ENCODE measurements at regions not wholly inside any gene's neighbourhood (a gene's known extent, or its start where the extent isn't known, plus 50 kb on each side); places are given as distances from the start of the nearest gene placed in this dataset.

DNA sequence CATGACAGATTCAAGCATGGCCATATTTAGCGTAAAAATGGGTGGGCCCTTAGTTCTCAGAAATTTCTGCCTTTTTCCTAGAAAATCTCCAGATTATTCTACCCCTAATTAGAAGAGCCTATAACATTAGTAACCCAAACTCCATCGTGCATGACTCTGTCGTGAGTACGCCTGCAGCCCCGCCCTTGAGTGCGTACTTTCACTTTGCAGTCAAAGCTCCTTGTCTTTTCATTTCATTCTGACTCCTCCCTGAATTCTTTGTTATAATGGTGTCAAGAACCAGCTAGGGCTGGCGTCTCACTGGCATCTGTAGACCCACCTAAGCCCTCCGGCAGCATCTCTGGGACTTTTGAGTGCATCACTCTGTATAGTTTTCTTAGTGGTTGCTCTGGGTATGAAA lies 61.7 kb upstream of the NOX3 start:
- no peak for DNase-seq (ENCODE audit: low read depth in 1 of 2, low spot score in 1 of 2)
- TF ChIP-seq CTCF (IDR thresholded peaks at IDR 0.05; ENCODE audit: insufficient read depth, low read length) (no peak), SPI1 (IDR thresholded peaks at IDR 0.05; ENCODE audit: borderline replicate concordance, low read depth) (no peak), GABPA (IDR thresholded peaks at IDR 0.05; ENCODE audit: low read depth) (no peak), POLR2AphosphoS5 (IDR thresholded peaks at IDR 0.05; ENCODE audit: low read depth) (no peak)
- TF ChIP-seq, protein P1, sequence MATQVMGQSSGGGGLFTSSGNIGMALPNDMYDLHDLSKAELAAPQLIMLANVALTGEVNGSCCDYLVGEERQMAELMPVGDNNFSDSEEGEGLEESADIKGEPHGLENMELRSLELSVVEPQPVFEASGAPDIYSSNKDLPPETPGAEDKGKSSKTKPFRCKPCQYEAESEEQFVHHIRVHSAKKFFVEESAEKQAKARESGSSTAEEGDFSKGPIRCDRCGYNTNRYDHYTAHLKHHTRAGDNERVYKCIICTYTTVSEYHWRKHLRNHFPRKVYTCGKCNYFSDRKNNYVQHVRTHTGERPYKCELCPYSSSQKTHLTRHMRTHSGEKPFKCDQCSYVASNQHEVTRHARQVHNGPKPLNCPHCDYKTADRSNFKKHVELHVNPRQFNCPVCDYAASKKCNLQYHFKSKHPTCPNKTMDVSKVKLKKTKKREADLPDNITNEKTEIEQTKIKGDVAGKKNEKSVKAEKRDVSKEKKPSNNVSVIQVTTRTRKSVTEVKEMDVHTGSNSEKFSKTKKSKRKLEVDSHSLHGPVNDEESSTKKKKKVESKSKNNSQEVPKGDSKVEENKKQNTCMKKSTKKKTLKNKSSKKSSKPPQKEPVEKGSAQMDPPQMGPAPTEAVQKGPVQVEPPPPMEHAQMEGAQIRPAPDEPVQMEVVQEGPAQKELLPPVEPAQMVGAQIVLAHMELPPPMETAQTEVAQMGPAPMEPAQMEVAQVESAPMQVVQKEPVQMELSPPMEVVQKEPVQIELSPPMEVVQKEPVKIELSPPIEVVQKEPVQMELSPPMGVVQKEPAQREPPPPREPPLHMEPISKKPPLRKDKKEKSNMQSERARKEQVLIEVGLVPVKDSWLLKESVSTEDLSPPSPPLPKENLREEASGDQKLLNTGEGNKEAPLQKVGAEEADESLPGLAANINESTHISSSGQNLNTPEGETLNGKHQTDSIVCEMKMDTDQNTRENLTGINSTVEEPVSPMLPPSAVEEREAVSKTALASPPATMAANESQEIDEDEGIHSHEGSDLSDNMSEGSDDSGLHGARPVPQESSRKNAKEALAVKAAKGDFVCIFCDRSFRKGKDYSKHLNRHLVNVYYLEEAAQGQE (IDR thresholded peaks at IDR 0.05; ENCODE audit: insufficient replicate concordance, low read depth): no peak
- no peak overlapping the region for H3K27ac ChIP-seq (replicated peaks)
- H3K4me3 ChIP-seq (replicated peaks; ENCODE audit: insufficient read depth, low read length): no peak overlapping the region
- no peaks in the 10 kb centered on the region for H3K27me3 ChIP-seq (ENCODE audit: insufficient read depth, poor library complexity, severe bottlenecking)

- DNase-seq (ENCODE audit: low read depth in 1 of 2, low spot score in 1 of 2): no peak
- Histone ChIP-seq H3K27me3 (ENCODE audit: insufficient read depth, poor library complexity, severe bottlenecking) (no peaks in the 10 kb centered on the region), H3K4me3 (replicated peaks; ENCODE audit: insufficient read depth, low read length) (no peak overlapping the region), H3K27ac (replicated peaks) (no peak overlapping the region)
- TF ChIP-seq, protein P1 (IDR thresholded peaks at IDR 0.05; ENCODE audit: insufficient replicate concordance, low read depth): no peak
- TF ChIP-seq GABPA (IDR thresholded peaks at IDR 0.05; ENCODE audit: low read depth) (no peak), POLR2AphosphoS5 (IDR thresholded peaks at IDR 0.05; ENCODE audit: low read depth) (no peak), SPI1 (IDR thresholded peaks at IDR 0.05; ENCODE audit: borderline replicate concordance, low read depth) (no peak), CTCF (IDR thresholded peaks at IDR 0.05; ENCODE audit: insufficient read depth, low read length) (no peak)
Measured at GRCh38 chr6:155510879-155511278, 55.2 kb upstream of the NOX3 start.

- TF ChIP-seq, protein P1 (IDR thresholded peaks at IDR 0.05; ENCODE audit: insufficient replicate concordance, low read depth): no peak
- no peak for TF ChIP-seq SPI1 (IDR thresholded peaks at IDR 0.05; ENCODE audit: borderline replicate concordance, low read depth)
- no peak for TF ChIP-seq CTCF (IDR thresholded peaks at IDR 0.05; ENCODE audit: insufficient read depth, low read length)
- Histone ChIP-seq H3K27me3 (ENCODE audit: insufficient read depth, poor library complexity, severe bottlenecking) (no peaks in the 10 kb centered on the region), H3K4me3 (replicated peaks; ENCODE audit: insufficient read depth, low read length) (no peak overlapping the region), H3K27ac (replicated peaks) (no peak overlapping the region)
- DNase-seq (ENCODE audit: low read depth in 1 of 2, low spot score in 1 of 2): no peak
Measured at GRCh38 chr6:155509743-155510475, 54.3 kb upstream of the NOX3 start.
